ENCODE measurements at regions not wholly inside any gene's neighbourhood (a gene's known extent, or its start where the extent isn't known, plus 50 kb on each side); places are given as distances from the start of the nearest gene placed in this dataset.

- no peaks in the 10 kb centered on the region for H3K27me3 ChIP-seq (ENCODE audit: insufficient read depth, low read length)
- H2AFZ ChIP-seq (ENCODE audit: low read depth, low read length): no peak overlapping the region
- TF ChIP-seq CTCF (IDR thresholded peaks at IDR 0.05; ENCODE audit: insufficient read depth, low read depth, low read length): no peak
- no peak for TF ChIP-seq EZH2 (IDR thresholded peaks at IDR 0.05; ENCODE audit: insufficient read depth, low read length)
- FAIRE-seq (no peak), DNase-seq (ENCODE audit: low read depth) (no peak)
- H3K36me3 ChIP-seq (ENCODE audit: insufficient read depth, low read length): no peaks in the 10 kb centered on the region
- H3K79me2 ChIP-seq (ENCODE audit: insufficient read depth, low read length): no peaks in the 10 kb centered on the region
- H3K27ac ChIP-seq (ENCODE audit: low read depth, low read length): no peak overlapping the region
- H3K36me3 Mint-ChIP-seq (ENCODE audit: low read depth, unreplicated experiment): no peaks in the 10 kb centered on the region
- H3K27ac Mint-ChIP-seq (ENCODE audit: unreplicated experiment): no peak overlapping the region
- H3K9me3 ChIP-seq (ENCODE audit: insufficient read depth, low read depth, low read length): no peaks in the 10 kb centered on the region
- no peak overlapping the region for H3K4me3 ChIP-seq (ENCODE audit: insufficient read depth, low read depth, low read length)
- peaks cover 9% of the 10 kb centered on the region for H3K4me1 Mint-ChIP-seq (ENCODE audit: low read depth, unreplicated experiment)
- no peaks in the 10 kb centered on the region for H3K9me3 Mint-ChIP-seq (ENCODE audit: unreplicated experiment)
- H3K4me3 Mint-ChIP-seq (ENCODE audit: unreplicated experiment): no peak overlapping the region
- no peak overlapping the region for H3K9ac ChIP-seq (ENCODE audit: low read length)
- no peaks in the 10 kb centered on the region for H4K20me1 ChIP-seq (ENCODE audit: insufficient read depth, low read length)
- no peaks in the 10 kb centered on the region for H3K4me1 ChIP-seq (ENCODE audit: insufficient read depth, low read length)
- no peak overlapping the region for H3K4me2 ChIP-seq (ENCODE audit: low read length)
- H3K27me3 Mint-ChIP-seq (ENCODE audit: low read depth, unreplicated experiment): peaks cover 5% of the 10 kb centered on the region
Observed at GRCh38 chr10:63077800-63078199, 55.3 kb upstream of the NRBF2 start.

- FAIRE-seq (no peak), DNase-seq (ENCODE audit: low read depth) (no peak)
- no peaks in the 10 kb centered on the region for H3K79me2 ChIP-seq (ENCODE audit: insufficient read depth, low read length)
- Mint-ChIP-seq H3K27me3 (ENCODE audit: low read depth, unreplicated experiment) (peaks cover 9% of the 10 kb centered on the region), H3K9me3 (ENCODE audit: unreplicated experiment) (no peaks in the 10 kb centered on the region), H3K27ac (ENCODE audit: unreplicated experiment) (no peak overlapping the region), H3K4me1 (ENCODE audit: low read depth, unreplicated experiment) (peaks cover 9% of the 10 kb centered on the region), H3K4me3 (ENCODE audit: unreplicated experiment) (no peak overlapping the region), H3K36me3 (ENCODE audit: low read depth, unreplicated experiment) (no peaks in the 10 kb centered on the region)
- H3K9me3 ChIP-seq (ENCODE audit: insufficient read depth, low read depth, low read length): no peaks in the 10 kb centered on the region
- no peaks in the 10 kb centered on the region for H3K36me3 ChIP-seq (ENCODE audit: insufficient read depth, low read length)
- H4K20me1 ChIP-seq (ENCODE audit: insufficient read depth, low read length): no peaks in the 10 kb centered on the region
- no peak for TF ChIP-seq EZH2 (IDR thresholded peaks at IDR 0.05; ENCODE audit: insufficient read depth, low read length)
- no peak for TF ChIP-seq CTCF (IDR thresholded peaks at IDR 0.05; ENCODE audit: insufficient read depth, low read depth, low read length)
- no peak overlapping the region for H2AFZ ChIP-seq (ENCODE audit: low read depth, low read length)
- no peak overlapping the region for H3K27ac ChIP-seq (ENCODE audit: low read depth, low read length)
- no peak overlapping the region for H3K4me2 ChIP-seq (ENCODE audit: low read length)
- H3K9ac ChIP-seq (ENCODE audit: low read length): no peak overlapping the region
- peaks cover 2% of the 10 kb centered on the region for H3K27me3 ChIP-seq (ENCODE audit: insufficient read depth, low read length)
- no peak overlapping the region for H3K4me3 ChIP-seq (ENCODE audit: insufficient read depth, low read depth, low read length)
- no peaks in the 10 kb centered on the region for H3K4me1 ChIP-seq (ENCODE audit: insufficient read depth, low read length)
Observed at GRCh38 chr10:63072951-63073350, 60.2 kb upstream of the NRBF2 start.

- TF ChIP-seq CTCF (IDR thresholded peaks at IDR 0.05; ENCODE audit: insufficient read depth, low read depth, low read length) (no peak), EZH2 (IDR thresholded peaks at IDR 0.05; ENCODE audit: insufficient read depth, low read length) (no peak)
- H3K27ac ChIP-seq (ENCODE audit: low read depth, low read length): no peak overlapping the region
- no peaks in the 10 kb centered on the region for H3K9me3 ChIP-seq (ENCODE audit: insufficient read depth, low read depth, low read length)
- no peak for FAIRE-seq
- no peaks in the 10 kb centered on the region for H3K4me1 ChIP-seq (ENCODE audit: insufficient read depth, low read length)
- no peak overlapping the region for H3K4me2 ChIP-seq (ENCODE audit: low read length)
- no peaks in the 10 kb centered on the region for H3K79me2 ChIP-seq (ENCODE audit: insufficient read depth, low read length)
- no peak for DNase-seq (ENCODE audit: low read depth)
- Mint-ChIP-seq H3K27me3 (ENCODE audit: low read depth, unreplicated experiment) (peaks cover 9% of the 10 kb centered on the region), H3K4me1 (ENCODE audit: low read depth, unreplicated experiment) (peaks cover 6% of the 10 kb centered on the region), H3K27ac (ENCODE audit: unreplicated experiment) (no peak overlapping the region), H3K9me3 (ENCODE audit: unreplicated experiment) (no peaks in the 10 kb centered on the region), H3K4me3 (ENCODE audit: unreplicated experiment) (no peak overlapping the region), H3K36me3 (ENCODE audit: low read depth, unreplicated experiment) (no peaks in the 10 kb centered on the region)
- no peak overlapping the region for H3K4me3 ChIP-seq (ENCODE audit: insufficient read depth, low read depth, low read length)
- H3K27me3 ChIP-seq (ENCODE audit: insufficient read depth, low read length): peaks cover 2% of the 10 kb centered on the region
- no peaks in the 10 kb centered on the region for H4K20me1 ChIP-seq (ENCODE audit: insufficient read depth, low read length)
- H3K36me3 ChIP-seq (ENCODE audit: insufficient read depth, low read length): no peaks in the 10 kb centered on the region
- no peak overlapping the region for H2AFZ ChIP-seq (ENCODE audit: low read depth, low read length)
- no peak overlapping the region for H3K9ac ChIP-seq (ENCODE audit: low read length)
Observed at GRCh38 chr10:63071145-63071544, 62.0 kb upstream of the NRBF2 start.
